Activated CD4-positive, alpha-beta T cell treated with anti-CD3 and anti-CD28 coated beads, Interleukin-2, amount 10 ng/mL, durations not matched to agents 7 days and 5 days (primary cell): ENCODE measurements at regions not wholly inside any gene's neighbourhood (a gene's known extent, or its start where the extent isn't known, plus 50 kb on each side); places are given as distances from the start of the nearest gene placed in this dataset.
"Not testable (repeated sequence)": the region's sequence is repeated elsewhere in the genome, so short reads cannot be mapped to it uniquely, and the experiment has no call there.

Experiments used
- CTCF ChIA-PET: fragments of 350-600 bp; sonication (Branson Sonifier 250); formaldehyde crosslinking; loops from one replicate; lab custom pipeline; 2021; ENCODE audit warnings: antibody characterized with exemption; lab: Charles Lee
- POLR2A ChIA-PET: fragments of 350-600 bp; sonication (Branson Sonifier 250); formaldehyde crosslinking; loops from one replicate; lab custom pipeline; 2021; ENCODE audit warnings: antibody characterized with exemption; lab: Charles Lee
- DNase-seq: peaks from one replicate; pipeline ENCODE4 v3.0.0-alpha.2; 2020
- H3K27ac Mint-ChIP-seq: one replicate; pipeline ENCODE4 v1.8.0; 2021; ENCODE audit warnings: mild to moderate bottlenecking, moderate library complexity, mixed read lengths
- H3K27me3 Mint-ChIP-seq: one replicate; pipeline ENCODE4 v1.8.0; 2021; ENCODE audit warnings: mixed read lengths
- H3K36me3 Mint-ChIP-seq: one replicate; pipeline ENCODE4 v1.8.0; 2021; ENCODE audit warnings: low read depth, mixed read lengths
- H3K4me1 Mint-ChIP-seq: one replicate; pipeline ENCODE4 v1.8.0; 2021; ENCODE audit warnings: mixed read lengths
- H3K4me3 Mint-ChIP-seq: one replicate; pipeline ENCODE4 v1.8.0; 2021; ENCODE audit warnings: mild to moderate bottlenecking, moderate library complexity, mixed read lengths
- H3K9me3 Mint-ChIP-seq: one replicate; pipeline ENCODE4 v1.8.0; 2021; ENCODE audit warnings: mixed read lengths

DNA sequence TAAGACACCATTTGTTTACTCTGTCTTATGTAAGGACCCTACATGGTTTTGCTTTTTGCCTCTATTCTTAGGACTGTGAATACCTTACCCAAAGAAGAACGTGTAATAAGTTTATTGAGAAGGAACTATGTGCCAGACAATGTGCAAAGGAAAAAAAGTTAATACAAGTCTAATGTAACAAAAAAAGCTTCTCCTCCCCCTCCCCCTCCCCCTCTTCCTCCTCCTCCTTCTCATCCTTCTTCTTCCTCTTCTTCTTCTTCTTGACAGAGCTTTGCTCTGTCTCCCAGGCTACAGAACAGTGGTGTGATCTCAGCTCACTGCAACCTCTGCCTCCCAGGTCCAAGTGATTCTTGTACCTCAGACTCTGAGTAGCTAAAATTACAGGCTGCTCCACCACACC lies 50.9 kb upstream of the MITF start:
- Mint-ChIP-seq H3K9me3 (no peaks in the 10 kb centered on the region), H3K27me3 (peaks cover 2% of the 10 kb centered on the region), H3K4me3 (no peak overlapping the region), H3K36me3 (no peaks in the 10 kb centered on the region), H3K4me1 (no peaks in the 10 kb centered on the region), H3K27ac (no peak overlapping the region)
- DNase-seq, result no peak
- POLR2A ChIA-PET, result no interaction called here
- CTCF ChIA-PET, result no interaction called here

DNA sequence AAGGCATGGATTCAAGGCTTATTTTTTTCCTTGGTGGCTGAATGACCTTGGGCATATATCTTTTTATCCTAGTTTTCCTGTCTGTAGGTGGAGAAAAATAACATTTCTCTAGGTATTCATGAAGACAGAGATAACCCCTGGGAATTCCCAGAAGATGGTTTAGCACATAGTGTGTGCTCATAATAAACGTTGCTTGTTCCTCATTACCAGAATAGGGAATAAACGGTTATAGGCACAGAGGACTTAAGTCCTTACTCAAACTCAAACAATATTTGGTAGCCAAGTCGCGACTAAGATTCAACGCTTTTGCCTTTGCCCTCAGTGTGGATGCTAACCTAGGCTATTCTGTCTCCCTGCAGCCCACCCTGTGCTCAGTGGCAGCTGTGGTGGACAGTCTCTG lies 51.6 kb upstream of the MITF start:
- ChIA-PET POLR2A (no interaction called here), CTCF (no interaction called here)
- Mint-ChIP-seq H3K36me3 (no peaks in the 10 kb centered on the region), H3K4me1 (no peaks in the 10 kb centered on the region), H3K27me3 (no peaks in the 10 kb centered on the region), H3K27ac (no peak overlapping the region), H3K9me3 (no peaks in the 10 kb centered on the region), H3K4me3 (no peak overlapping the region)
- DNase-seq, result no peak

DNA sequence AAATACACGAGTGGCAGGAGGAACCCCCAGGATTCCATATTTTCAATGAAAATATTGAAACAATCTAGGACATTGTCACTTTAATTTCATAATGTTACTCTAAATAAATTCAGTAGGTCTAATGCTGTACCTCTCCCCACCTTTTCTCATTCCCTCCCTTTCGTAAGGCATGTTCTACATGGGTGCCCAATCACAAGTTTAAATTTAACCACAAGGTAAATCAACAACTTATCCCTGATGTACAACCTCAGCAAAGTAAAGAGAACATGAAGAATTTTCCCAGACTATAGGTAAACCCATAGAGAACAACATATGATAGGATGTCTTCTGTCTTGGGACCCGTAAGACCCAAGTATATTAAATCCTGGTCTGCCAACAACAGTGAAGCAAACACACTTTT lies 53.2 kb upstream of the MITF start:
- Mint-ChIP-seq H3K4me3 (no peak overlapping the region), H3K27ac (no peak overlapping the region), H3K4me1 (no peaks in the 10 kb centered on the region), H3K36me3 (no peaks in the 10 kb centered on the region), H3K27me3 (no peaks in the 10 kb centered on the region), H3K9me3 (no peaks in the 10 kb centered on the region)
- POLR2A ChIA-PET, result no interaction called here
- no peak for DNase-seq
- CTCF ChIA-PET, result no interaction called here

DNA sequence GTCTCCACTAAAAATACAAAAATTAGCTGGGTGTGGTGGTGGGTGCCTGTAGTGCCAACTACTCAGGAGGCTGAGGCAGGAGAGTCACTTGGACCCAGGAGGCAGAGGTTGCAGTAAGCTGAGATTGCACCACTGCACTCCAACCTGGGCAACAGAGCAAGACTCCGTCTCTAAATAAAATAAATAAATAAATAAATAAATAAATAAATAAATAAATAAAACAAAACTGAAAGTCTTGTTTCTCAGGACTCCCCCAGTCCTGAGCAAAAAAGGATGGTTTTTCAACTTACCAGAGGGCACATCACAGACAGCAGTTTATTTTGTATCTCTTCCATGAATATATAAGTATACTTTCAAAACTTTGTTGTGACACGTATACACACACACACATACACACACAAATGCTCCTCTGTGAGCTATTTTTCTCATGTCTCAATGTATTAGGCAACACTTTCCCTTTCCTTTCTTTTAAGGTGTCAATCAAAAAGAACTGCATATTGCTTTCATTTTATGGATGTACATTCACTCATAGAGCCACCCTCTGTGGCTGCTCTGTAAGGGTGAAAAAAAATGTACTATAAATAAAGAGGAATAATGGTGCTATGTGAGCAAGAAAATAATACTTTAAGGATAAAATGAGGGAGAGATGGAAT lies 54.8 kb upstream of the MITF start:
- no peak overlapping the region for H3K27ac Mint-ChIP-seq
- DNase-seq, result no peak
- H3K27me3 Mint-ChIP-seq, result no peaks in the 10 kb centered on the region
- H3K4me1 Mint-ChIP-seq, result no peaks in the 10 kb centered on the region
- ChIA-PET POLR2A (no interaction called here), CTCF (no interaction called here)
- no peak overlapping the region for H3K4me3 Mint-ChIP-seq
- H3K36me3 Mint-ChIP-seq, result no peaks in the 10 kb centered on the region
- H3K9me3 Mint-ChIP-seq, result no peaks in the 10 kb centered on the region

DNA sequence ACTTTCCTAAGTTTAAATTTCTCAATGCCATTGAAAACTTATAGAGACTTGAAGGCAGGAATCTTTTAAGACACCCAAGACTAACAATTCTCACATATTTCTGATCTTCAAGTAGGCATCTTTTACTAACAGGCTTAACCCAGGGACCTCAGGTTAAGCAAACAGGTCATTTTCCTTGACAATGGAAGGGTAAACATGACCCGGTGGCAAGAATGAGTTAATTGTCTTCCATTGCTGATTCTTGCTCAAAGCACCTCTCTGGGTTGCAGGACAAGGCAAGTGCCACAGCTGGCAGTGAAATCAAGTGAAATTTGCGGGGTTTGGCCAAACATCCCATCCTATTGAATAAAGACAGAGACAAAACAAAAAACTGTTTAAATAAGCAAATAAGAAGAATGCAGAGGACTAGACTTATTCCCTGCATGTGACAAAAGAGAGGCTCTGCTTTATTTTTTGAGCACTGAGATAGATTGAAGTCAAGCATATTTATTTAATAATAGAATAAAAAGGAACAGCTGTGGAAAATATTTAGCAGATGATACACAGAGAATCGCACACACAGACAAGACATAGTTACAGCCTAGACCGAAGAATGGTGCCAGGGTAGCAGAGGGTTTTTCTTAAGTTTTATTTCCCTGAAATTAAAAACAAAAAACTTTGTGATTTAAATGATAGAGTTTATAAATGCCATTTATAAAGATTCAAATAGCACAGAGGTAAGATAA lies 56.0 kb upstream of the MITF start:
- no peak overlapping the region for H3K27ac Mint-ChIP-seq
- no peaks in the 10 kb centered on the region for H3K27me3 Mint-ChIP-seq
- POLR2A ChIA-PET, result no interaction called here
- no peaks in the 10 kb centered on the region for H3K36me3 Mint-ChIP-seq
- H3K9me3 Mint-ChIP-seq, result no peaks in the 10 kb centered on the region
- no peak for DNase-seq
- no peak overlapping the region for H3K4me3 Mint-ChIP-seq
- H3K4me1 Mint-ChIP-seq, result no peaks in the 10 kb centered on the region
- CTCF ChIA-PET, result no interaction called here

DNA sequence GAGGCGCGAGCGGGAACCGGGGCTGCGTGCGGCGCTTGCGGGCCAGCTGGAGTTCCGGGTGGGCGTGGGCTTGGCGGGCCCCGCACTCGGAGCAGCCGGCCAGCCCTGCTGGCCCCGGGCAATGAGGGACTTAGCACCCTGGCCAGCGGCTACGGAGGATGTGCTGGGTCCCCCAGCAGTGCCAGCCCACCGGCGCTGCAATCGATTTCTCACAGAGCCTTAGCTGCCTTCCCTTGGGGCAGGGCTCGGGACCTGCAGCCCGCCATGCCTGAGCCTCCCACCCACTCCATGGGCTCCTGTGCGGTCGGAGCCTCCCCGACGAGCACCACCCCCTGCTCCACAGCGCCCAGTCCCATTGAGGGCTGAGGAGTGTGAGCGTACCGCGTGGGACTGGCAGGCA lies 61.8 kb upstream of the MITF start:
- H3K4me3 Mint-ChIP-seq, CTCF ChIA-PET, H3K9me3 Mint-ChIP-seq, H3K4me1 Mint-ChIP-seq, H3K27ac Mint-ChIP-seq, H3K36me3 Mint-ChIP-seq, H3K27me3 Mint-ChIP-seq, POLR2A ChIA-PET, DNase-seq: not testable (repeated sequence)

DNA sequence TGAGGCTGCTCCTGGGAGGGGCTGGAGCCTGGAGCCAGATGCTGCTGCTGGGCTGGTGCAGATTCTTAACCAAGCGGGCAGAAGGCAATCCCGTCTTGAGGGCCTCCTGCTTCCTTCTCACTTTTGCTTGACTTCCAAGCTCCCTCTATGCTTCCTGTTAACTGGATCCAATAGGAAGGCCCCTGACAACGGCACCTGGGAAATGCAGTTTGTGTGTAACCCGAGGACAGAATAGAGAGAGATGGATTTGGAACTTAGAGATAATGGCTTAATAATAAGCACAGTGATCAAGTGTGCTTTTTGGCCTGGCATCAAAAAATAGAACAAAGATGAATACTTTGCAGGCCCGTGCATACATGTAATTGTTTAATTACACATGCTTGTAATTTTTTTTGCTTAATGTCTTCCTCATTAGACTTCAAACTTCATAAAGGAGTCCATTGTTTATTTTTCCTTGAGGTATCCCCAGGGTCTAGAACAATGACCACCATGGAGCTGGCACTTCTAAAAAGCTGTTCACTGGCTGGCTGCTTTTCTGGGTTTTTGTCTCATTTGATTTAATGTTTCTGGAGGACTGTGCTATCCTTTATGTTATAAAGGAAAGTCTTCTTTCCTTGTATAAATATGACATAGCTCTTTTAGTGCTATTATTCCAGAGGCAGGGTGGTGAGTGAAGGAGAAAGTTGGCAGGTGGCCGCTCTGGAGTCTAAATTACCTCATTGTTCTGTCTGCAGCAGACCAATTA lies 63.3 kb upstream of the MITF start:
- Mint-ChIP-seq H3K4me1 (no peaks in the 10 kb centered on the region), H3K9me3 (no peaks in the 10 kb centered on the region), H3K36me3 (no peaks in the 10 kb centered on the region), H3K27ac (no peak overlapping the region), H3K27me3 (no peaks in the 10 kb centered on the region), H3K4me3 (no peak overlapping the region)
- POLR2A ChIA-PET, result no interaction called here
- CTCF ChIA-PET, result no interaction called here
- DNase-seq, result no peak

DNA sequence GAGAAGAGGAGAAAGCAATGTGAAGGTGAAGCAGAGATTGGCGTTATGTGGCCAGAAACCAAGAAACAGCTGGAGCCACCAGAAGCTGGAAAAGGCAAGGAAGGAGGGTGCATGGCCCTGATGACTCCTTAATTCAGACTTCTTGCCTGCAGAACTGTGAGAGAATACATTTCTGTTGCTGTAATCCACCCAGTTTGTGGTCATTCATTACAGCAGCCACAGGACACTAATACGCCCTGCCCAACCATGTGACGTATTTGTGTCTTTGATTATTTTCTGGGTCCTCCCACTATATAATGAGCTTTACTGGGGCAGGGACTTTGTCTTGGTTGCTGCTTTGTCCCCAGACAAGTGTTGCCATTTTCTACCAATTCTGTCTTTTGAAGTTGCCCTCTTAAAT lies 64.5 kb upstream of the MITF start:
- Mint-ChIP-seq H3K9me3 (no peaks in the 10 kb centered on the region), H3K36me3 (no peaks in the 10 kb centered on the region), H3K4me3 (no peak overlapping the region), H3K4me1 (no peaks in the 10 kb centered on the region), H3K27ac (no peak overlapping the region), H3K27me3 (no peaks in the 10 kb centered on the region)
- POLR2A ChIA-PET, result no interaction called here
- DNase-seq, result no peak
- CTCF ChIA-PET, result no interaction called here

DNA sequence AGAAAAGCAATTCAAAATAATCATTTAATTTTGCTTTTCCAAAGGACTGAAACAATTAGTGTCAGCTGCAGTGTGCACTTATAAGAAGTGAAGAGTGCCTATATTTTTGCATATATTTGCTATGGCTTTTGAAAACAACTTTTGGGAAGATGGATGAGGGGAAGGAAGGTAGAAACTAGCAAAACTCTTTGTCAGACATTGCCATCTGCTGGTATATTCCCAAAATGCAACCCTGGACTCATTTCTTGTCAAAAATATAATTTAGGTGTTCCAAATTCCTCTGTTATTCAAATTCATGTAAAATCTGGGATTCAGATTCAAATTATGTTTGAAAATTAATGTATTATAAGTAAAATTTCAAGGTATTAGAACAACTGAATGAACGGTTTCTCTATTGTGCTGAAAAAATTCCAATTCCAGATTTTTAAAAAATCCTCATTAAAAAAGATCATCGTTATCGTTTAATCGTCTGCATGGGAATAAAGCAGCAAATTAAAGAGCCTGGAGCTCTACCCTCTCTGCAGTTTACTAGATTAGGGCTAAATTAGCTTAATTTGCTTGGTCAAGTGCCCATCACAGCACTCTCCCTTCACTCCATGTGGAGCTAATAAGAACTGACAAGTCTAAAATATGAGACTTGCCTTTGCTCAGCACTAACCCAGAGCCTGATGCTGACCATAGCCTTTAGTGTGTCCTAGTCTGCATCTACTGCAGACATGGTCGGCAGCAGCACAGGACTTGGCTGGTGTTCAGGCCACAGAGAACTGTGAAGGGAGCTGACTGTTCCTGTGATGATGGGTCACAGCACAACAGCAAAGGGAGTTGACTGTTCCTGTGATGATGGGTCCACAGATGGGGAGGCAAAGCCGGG lies 67.9 kb upstream of the MITF start:
- no peaks in the 10 kb centered on the region for H3K27me3 Mint-ChIP-seq
- H3K27ac Mint-ChIP-seq, result no peak overlapping the region
- no peaks in the 10 kb centered on the region for H3K36me3 Mint-ChIP-seq
- H3K4me1 Mint-ChIP-seq, result no peaks in the 10 kb centered on the region
- ChIA-PET CTCF (interaction anchor here (1.0 to 1.2 kb wide), 2 partner anchors 22 to 23 kb away, joined by 3 read pairs; no protein-coding TSS in a partner anchor), POLR2A (no interaction called here)
- DNase-seq, result peak; percentile 21
- H3K9me3 Mint-ChIP-seq, result no peaks in the 10 kb centered on the region
- no peak overlapping the region for H3K4me3 Mint-ChIP-seq

DNA sequence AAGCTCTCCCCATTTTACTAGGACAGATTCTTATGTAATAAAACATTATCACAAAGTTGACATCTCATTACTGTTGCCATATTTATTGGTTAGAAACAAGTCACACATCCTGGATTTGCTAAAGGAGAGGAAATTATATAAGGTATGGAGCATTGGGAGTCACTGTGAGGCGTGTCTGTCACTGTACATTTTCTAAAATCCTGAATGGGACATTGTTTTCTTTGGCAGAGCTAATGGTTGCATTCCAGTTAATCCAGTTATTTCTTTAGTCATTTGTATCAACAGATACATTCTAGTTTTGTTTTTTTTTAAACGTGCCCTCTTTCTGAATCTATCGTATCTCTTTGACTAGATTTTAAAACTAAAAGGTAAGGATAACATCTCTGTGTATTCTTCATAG lies 70.2 kb upstream of the MITF start:
- peaks cover 2% of the 10 kb centered on the region for H3K27me3 Mint-ChIP-seq
- no peaks in the 10 kb centered on the region for H3K36me3 Mint-ChIP-seq
- H3K27ac Mint-ChIP-seq, result no peak overlapping the region
- no peaks in the 10 kb centered on the region for H3K4me1 Mint-ChIP-seq
- H3K4me3 Mint-ChIP-seq, result no peak overlapping the region
- CTCF ChIA-PET, result no interaction called here
- no peaks in the 10 kb centered on the region for H3K9me3 Mint-ChIP-seq
- POLR2A ChIA-PET, result no interaction called here
- no peak for DNase-seq

DNA sequence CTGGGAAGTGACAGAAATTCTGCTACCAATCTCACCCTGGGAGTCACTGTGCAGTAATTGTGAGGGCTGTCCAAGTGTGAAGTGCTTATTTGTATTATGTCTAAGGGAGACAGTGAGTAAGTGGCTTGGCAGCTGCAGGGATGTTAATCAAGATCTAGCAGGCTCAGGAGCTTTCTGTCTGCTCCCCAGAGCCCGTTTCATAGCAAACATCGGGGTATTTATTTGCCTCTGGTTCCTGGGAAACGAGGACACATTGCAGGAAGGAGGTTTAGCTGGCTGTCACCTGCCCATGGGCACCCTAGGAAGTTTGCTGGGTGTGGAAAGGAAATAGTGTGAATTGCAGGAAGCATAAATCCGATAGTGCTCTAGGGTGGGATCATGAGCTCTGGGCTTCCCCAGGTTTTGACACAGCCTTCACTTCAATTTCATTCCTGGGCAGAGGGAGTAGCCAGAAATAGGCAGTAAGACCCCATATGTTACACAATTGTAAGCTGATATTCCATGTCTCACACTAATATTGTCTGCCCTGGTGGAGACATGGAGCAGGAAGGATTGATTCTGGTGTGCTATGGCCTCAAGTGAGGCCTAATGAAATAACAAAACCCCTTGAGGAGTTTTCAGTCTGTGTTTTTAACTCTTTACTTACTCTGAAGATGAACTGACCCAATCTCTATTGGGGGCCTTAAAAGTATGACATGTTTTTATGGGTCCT lies 74.1 kb upstream of the MITF start:
- no peak overlapping the region for H3K4me3 Mint-ChIP-seq
- H3K9me3 Mint-ChIP-seq, result no peaks in the 10 kb centered on the region
- H3K27ac Mint-ChIP-seq, result no peak overlapping the region
- POLR2A ChIA-PET, result no interaction called here
- no peak for DNase-seq
- no peaks in the 10 kb centered on the region for H3K4me1 Mint-ChIP-seq
- H3K27me3 Mint-ChIP-seq, result peaks cover 2% of the 10 kb centered on the region
- H3K36me3 Mint-ChIP-seq, result no peaks in the 10 kb centered on the region
- CTCF ChIA-PET, result no interaction called here

DNA sequence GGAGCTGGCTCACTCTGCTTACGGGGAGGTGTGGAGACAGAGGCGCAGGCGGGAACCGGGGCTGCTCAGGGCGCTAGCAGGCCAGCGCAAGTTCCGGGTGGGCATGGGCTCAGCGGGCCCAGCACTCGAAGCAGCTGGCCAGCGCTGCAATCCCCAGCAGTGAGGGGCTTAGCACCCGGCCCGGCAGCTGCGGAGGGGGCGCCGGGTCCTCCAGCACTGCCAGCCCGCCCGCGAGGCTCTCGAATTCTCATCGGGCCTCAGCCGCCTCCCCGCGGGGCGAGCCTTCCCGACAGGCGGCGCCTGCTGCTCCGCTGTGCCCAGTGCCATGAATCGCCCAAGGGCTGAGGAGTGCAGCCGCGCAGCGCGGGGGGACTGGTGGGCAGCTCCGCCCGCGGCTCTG lies 78.6 kb upstream of the MITF start:
- H3K4me3 Mint-ChIP-seq, result no peak overlapping the region
- ChIA-PET POLR2A (no interaction called here), CTCF (no interaction called here)
- H3K27me3 Mint-ChIP-seq, result peaks cover 2% of the 10 kb centered on the region
- DNase-seq, result no peak
- no peaks in the 10 kb centered on the region for H3K36me3 Mint-ChIP-seq
- no peaks in the 10 kb centered on the region for H3K9me3 Mint-ChIP-seq
- H3K27ac Mint-ChIP-seq, result no peak overlapping the region
- H3K4me1 Mint-ChIP-seq, result no peaks in the 10 kb centered on the region
